Osteoblast (primary cell): ENCODE measurements at regions not wholly inside any gene's neighbourhood (a gene's known extent, or its start where the extent isn't known, plus 50 kb on each side); places are given as distances from the start of the nearest gene placed in this dataset.

Experiments used
- DNase-seq: peaks from one replicate; pipeline ENCODE4 v3.0.0; 2011; ENCODE audit warnings: low spot score, mixed read lengths; ENCODE audit not compliant: insufficient read length; ENCODE audit errors: missing footprints
- H2AFZ ChIP-seq: 2 replicates; pipeline ENCODE4 v1.6.0; 2011; ENCODE audit warnings: mild to moderate bottlenecking, low read length
- H3K27ac ChIP-seq: 2 replicates; pipeline ENCODE4 v1.5.1; 2011; ENCODE audit warnings: mild to moderate bottlenecking, low read depth, low read length, moderate library complexity
- H3K27me3 ChIP-seq: 2 replicates; pipeline ENCODE4 v1.6.0; 2012; ENCODE audit warnings: mild to moderate bottlenecking, control low read depth, inconsistent platforms, low read length, moderate library complexity; ENCODE audit not compliant: insufficient read depth
- H3K36me3 ChIP-seq: 2 replicates; pipeline ENCODE4 v1.5.1; 2011; ENCODE audit warnings: mild to moderate bottlenecking, low read length, control low read depth, moderate library complexity; ENCODE audit not compliant: insufficient read depth
- H3K4me1 ChIP-seq: 2 replicates; pipeline ENCODE4 v1.5.1; 2011; ENCODE audit warnings: mild to moderate bottlenecking, low read length, control low read depth, moderate library complexity; ENCODE audit not compliant: insufficient read depth
- H3K4me2 ChIP-seq: 2 replicates; pipeline ENCODE4 v1.6.0; 2011; ENCODE audit warnings: mild to moderate bottlenecking, low read length; ENCODE audit not compliant: insufficient read depth
- H3K4me3 ChIP-seq: fragments of 200-600 bp; sonication (generic); 3 replicates; pipeline ENCODE4 v1.5.1; 2012; ENCODE audit warnings: mild to moderate bottlenecking, low read length, inconsistent platforms; ENCODE audit not compliant: insufficient read depth
- H3K79me2 ChIP-seq: 2 replicates; pipeline ENCODE4 v1.6.0; 2012; ENCODE audit warnings: mild to moderate bottlenecking, low read length, control low read depth, inconsistent platforms; ENCODE audit not compliant: insufficient read depth
- H3K9me3 ChIP-seq: 2 replicates; pipeline ENCODE4 v1.5.1; 2011; ENCODE audit warnings: low read depth, low read length, control low read depth
- H4K20me1 ChIP-seq: 2 replicates; pipeline ENCODE4 v1.6.0; 2012; ENCODE audit warnings: mild to moderate bottlenecking, low read length, control low read depth; ENCODE audit not compliant: insufficient read depth
- CTCF ChIP-seq: IDR thresholded peaks from 2 replicates; pipeline ENCODE4 v1.5.1; 2011; ENCODE audit warnings: mild to moderate bottlenecking, low read depth, low read length, moderate library complexity; ENCODE audit errors: extremely low read depth

GRCh38 chr13:21986602-21987001, 315.7 kb downstream of the FGF9 start:
- Histone ChIP-seq H4K20me1 (no peaks in the 10 kb centered on the region), H3K79me2 (no peaks in the 10 kb centered on the region), H3K4me1 (no peaks in the 10 kb centered on the region), H3K4me3 (no peak overlapping the region), H3K4me2 (no peak overlapping the region), H3K36me3 (no peaks in the 10 kb centered on the region), H3K9me3 (peaks cover 2% of the 10 kb centered on the region), H2AFZ (no peak overlapping the region), H3K27me3 (no peaks in the 10 kb centered on the region), H3K27ac (no peak overlapping the region)
- no peak for TF ChIP-seq CTCF
- DNase-seq: no peak

DNA sequence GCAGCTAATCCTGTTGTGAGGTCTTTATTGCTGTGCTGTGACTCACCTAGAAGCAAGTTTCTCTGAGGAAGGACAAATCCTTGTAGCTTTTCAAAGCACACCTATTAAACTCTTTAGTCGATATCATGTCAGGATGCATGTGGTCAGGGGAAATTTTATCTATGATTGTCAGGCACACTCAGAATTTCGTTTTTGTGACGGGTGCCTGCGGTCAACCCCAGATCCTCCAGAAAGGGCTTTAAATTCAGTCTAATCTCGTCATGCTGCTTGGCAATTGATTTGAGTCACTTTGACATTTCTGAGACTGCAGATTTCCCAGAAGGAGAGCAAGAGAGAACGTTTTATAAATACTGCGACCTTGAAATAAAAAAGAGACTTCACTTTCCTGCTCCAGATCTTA, 316.9 kb downstream of the FGF9 start:
- H2AFZ ChIP-seq: no peak overlapping the region
- no peak overlapping the region for H3K27ac ChIP-seq
- H3K27me3 ChIP-seq: no peaks in the 10 kb centered on the region
- H3K4me2 ChIP-seq: no peak overlapping the region
- H3K9me3 ChIP-seq: peaks cover 2% of the 10 kb centered on the region
- H3K4me1 ChIP-seq: no peaks in the 10 kb centered on the region
- no peak for DNase-seq
- H4K20me1 ChIP-seq: no peaks in the 10 kb centered on the region
- no peaks in the 10 kb centered on the region for H3K36me3 ChIP-seq
- no peaks in the 10 kb centered on the region for H3K79me2 ChIP-seq
- no peak overlapping the region for H3K4me3 ChIP-seq
- no peak for TF ChIP-seq CTCF

- DNase-seq: no peak
- no peak for TF ChIP-seq CTCF
- Histone ChIP-seq H4K20me1 (no peaks in the 10 kb centered on the region), H3K9me3 (no peaks in the 10 kb centered on the region), H3K36me3 (no peaks in the 10 kb centered on the region), H3K4me2 (no peak overlapping the region), H3K27me3 (no peaks in the 10 kb centered on the region), H3K27ac (no peak overlapping the region), H3K4me1 (no peaks in the 10 kb centered on the region), H2AFZ (no peak overlapping the region), H3K4me3 (no peak overlapping the region), H3K79me2 (no peaks in the 10 kb centered on the region)
These were observed 317.8 kb downstream of the FGF9 start for GRCh38 chr13:21988624-21989023.

DNA sequence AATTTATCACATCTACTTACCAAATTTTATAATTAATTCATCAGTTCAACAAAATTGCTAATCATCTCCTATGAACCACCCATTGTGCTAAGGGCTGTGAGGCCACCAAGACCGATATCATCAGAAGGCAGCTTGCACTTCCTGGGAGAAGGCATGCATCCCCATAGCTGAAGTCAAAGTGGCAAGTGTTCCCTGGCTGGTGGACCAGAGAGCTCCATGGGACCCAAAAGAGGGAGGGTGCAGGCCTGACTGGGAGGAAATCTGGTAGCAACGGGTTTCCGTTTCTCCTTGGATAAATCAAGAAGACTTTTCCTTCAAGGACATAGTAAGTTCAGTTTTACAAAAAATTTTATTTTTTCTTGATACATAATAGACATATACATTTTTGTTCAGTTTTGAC, 325.2 kb downstream of the FGF9 start:
- no peak for TF ChIP-seq CTCF
- DNase-seq: no peak
- H3K27ac ChIP-seq: no peak overlapping the region
- no peaks in the 10 kb centered on the region for H3K36me3 ChIP-seq
- no peaks in the 10 kb centered on the region for H3K79me2 ChIP-seq
- H3K4me2 ChIP-seq: no peak overlapping the region
- no peaks in the 10 kb centered on the region for H3K27me3 ChIP-seq
- no peak overlapping the region for H3K4me3 ChIP-seq
- peaks cover 7% of the 10 kb centered on the region for H3K9me3 ChIP-seq
- H3K4me1 ChIP-seq: no peaks in the 10 kb centered on the region
- H2AFZ ChIP-seq: no peak overlapping the region
- no peaks in the 10 kb centered on the region for H4K20me1 ChIP-seq
